ENCODE measurements at regions not wholly inside any gene's neighbourhood (a gene's known extent, or its start where the extent isn't known, plus 50 kb on each side); places are given as distances from the start of the nearest gene placed in this dataset.

GRCh38 chr6:170045563-170045960 lies 245.3 kb downstream of the DLL1 start:
- Histone ChIP-seq H3K9ac (replicated peaks; ENCODE audit: extremely low read depth, insufficient read depth, low read length) (no peak overlapping the region), H3K4me3 (replicated peaks in 1 of 3; ENCODE audit: insufficient read depth in 1 of 3, low read depth in 1 of 3, low read length in 3 of 3) (no peak overlapping the region), H3K27ac (ENCODE audit: insufficient read depth, low read depth, low read length) (no peak overlapping the region), H4K20me1 (replicated peaks; ENCODE audit: control insufficient read depth, extremely low read depth, insufficient read depth, low read length) (no peaks in the 10 kb centered on the region), H2AFZ (ENCODE audit: low read depth, low read length) (no peak overlapping the region), H3K9me1 (replicated peaks; ENCODE audit: control insufficient read depth, extremely low read depth, insufficient read depth, low read length) (no peaks in the 10 kb centered on the region), H3K79me2 (ENCODE audit: control insufficient read depth, insufficient read depth, low read length) (no peaks in the 10 kb centered on the region), H3K4me2 (ENCODE audit: insufficient read depth, low read length) (no peak overlapping the region), H3K4me1 (ENCODE audit: control insufficient read depth, extremely low read depth, insufficient read depth, low read length) (no peaks in the 10 kb centered on the region), H3K27me3 (ENCODE audit: control insufficient read depth in 2 of 2, insufficient read depth in 2 of 2, low read length in 2 of 2) (no peaks in the 10 kb centered on the region), H3K36me3 (ENCODE audit: control insufficient read depth in 2 of 2, extremely low read depth in 1 of 2, insufficient read depth in 2 of 2, low read length in 2 of 2) (no peaks in the 10 kb centered on the region), H3K9me3 (replicated peaks; ENCODE audit: control insufficient read depth, insufficient read depth, low read length) (no peaks in the 10 kb centered on the region)
- no peak for DNase-seq (ENCODE audit: low read depth, low spot score)
- no peak for FAIRE-seq
- no TSS peak for BruUV-seq (replicated peaks)
- POLR2A ChIA-PET: no interaction called here
- CTCF ChIA-PET: no interaction called here
- TF ChIP-seq POLR2A (IDR thresholded peaks at IDR 0.05; ENCODE audit: low read depth, low read length): no peak
- TF ChIP-seq EZH2 (IDR thresholded peaks at IDR 0.05; ENCODE audit: borderline replicate concordance, low read depth, low read length, severe bottlenecking): no peak
- TF ChIP-seq, protein P1, sequence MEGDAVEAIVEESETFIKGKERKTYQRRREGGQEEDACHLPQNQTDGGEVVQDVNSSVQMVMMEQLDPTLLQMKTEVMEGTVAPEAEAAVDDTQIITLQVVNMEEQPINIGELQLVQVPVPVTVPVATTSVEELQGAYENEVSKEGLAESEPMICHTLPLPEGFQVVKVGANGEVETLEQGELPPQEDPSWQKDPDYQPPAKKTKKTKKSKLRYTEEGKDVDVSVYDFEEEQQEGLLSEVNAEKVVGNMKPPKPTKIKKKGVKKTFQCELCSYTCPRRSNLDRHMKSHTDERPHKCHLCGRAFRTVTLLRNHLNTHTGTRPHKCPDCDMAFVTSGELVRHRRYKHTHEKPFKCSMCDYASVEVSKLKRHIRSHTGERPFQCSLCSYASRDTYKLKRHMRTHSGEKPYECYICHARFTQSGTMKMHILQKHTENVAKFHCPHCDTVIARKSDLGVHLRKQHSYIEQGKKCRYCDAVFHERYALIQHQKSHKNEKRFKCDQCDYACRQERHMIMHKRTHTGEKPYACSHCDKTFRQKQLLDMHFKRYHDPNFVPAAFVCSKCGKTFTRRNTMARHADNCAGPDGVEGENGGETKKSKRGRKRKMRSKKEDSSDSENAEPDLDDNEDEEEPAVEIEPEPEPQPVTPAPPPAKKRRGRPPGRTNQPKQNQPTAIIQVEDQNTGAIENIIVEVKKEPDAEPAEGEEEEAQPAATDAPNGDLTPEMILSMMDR (IDR thresholded peaks at IDR 0.05; ENCODE audit: extremely low read depth in 1 of 2, insufficient read depth in 1 of 2, low read depth in 1 of 2, low read length in 2 of 2): no peak
- intact Hi-C loops (cut with micrococcal nuclease): no loop called here
- dilution Hi-C loops (cut with MboI; ENCODE audit: extremely low pct_ligation_motif_present, low sequenced_read_pairs): no loop called here

GRCh38 chr6:170044836-170045562 lies 245.9 kb downstream of the DLL1 start:
- Histone ChIP-seq H3K36me3 (ENCODE audit: control insufficient read depth in 2 of 2, extremely low read depth in 1 of 2, insufficient read depth in 2 of 2, low read length in 2 of 2) (no peaks in the 10 kb centered on the region), H3K4me1 (ENCODE audit: control insufficient read depth, extremely low read depth, insufficient read depth, low read length) (no peaks in the 10 kb centered on the region), H3K4me2 (ENCODE audit: insufficient read depth, low read length) (no peak overlapping the region), H3K4me3 (replicated peaks in 1 of 3; ENCODE audit: insufficient read depth in 1 of 3, low read depth in 1 of 3, low read length in 3 of 3) (no peak overlapping the region), H3K9me1 (replicated peaks; ENCODE audit: control insufficient read depth, extremely low read depth, insufficient read depth, low read length) (no peaks in the 10 kb centered on the region), H3K9ac (replicated peaks; ENCODE audit: extremely low read depth, insufficient read depth, low read length) (no peak overlapping the region), H4K20me1 (replicated peaks; ENCODE audit: control insufficient read depth, extremely low read depth, insufficient read depth, low read length) (no peaks in the 10 kb centered on the region), H2AFZ (ENCODE audit: low read depth, low read length) (no peak overlapping the region), H3K27ac (ENCODE audit: insufficient read depth, low read depth, low read length) (no peak overlapping the region), H3K9me3 (replicated peaks; ENCODE audit: control insufficient read depth, insufficient read depth, low read length) (no peaks in the 10 kb centered on the region), H3K27me3 (ENCODE audit: control insufficient read depth in 2 of 2, insufficient read depth in 2 of 2, low read length in 2 of 2) (no peaks in the 10 kb centered on the region), H3K79me2 (ENCODE audit: control insufficient read depth, insufficient read depth, low read length) (no peaks in the 10 kb centered on the region)
- dilution Hi-C loops (cut with MboI; ENCODE audit: extremely low pct_ligation_motif_present, low sequenced_read_pairs) (no loop called here), intact Hi-C loops (cut with micrococcal nuclease) (no loop called here)
- ChIA-PET POLR2A (no interaction called here), CTCF (no interaction called here)
- TF ChIP-seq, protein P2, sequence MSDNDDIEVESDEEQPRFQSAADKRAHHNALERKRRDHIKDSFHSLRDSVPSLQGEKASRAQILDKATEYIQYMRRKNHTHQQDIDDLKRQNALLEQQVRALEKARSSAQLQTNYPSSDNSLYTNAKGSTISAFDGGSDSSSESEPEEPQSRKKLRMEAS (IDR thresholded peaks at IDR 0.05; ENCODE audit: insufficient read depth, insufficient read length): no peak
- TF ChIP-seq, protein P1 (IDR thresholded peaks at IDR 0.05; ENCODE audit: extremely low read depth in 1 of 2, insufficient read depth in 1 of 2, low read depth in 1 of 2, low read length in 2 of 2): no peak
- TF ChIP-seq POLR2A (IDR thresholded peaks at IDR 0.05; ENCODE audit: low read depth, low read length) (no peak), EZH2 (IDR thresholded peaks at IDR 0.05; ENCODE audit: borderline replicate concordance, low read depth, low read length, severe bottlenecking) (no peak), FOS (IDR thresholded peaks at IDR 0.05; ENCODE audit: borderline replicate concordance, insufficient read depth, low read length) (no peak)
- FAIRE-seq (no peak), DNase-seq (ENCODE audit: low read depth, low spot score) (no peak)
- no TSS peak for BruUV-seq (replicated peaks)
